ENCODE measurements at regions not wholly inside any gene's neighbourhood (a gene's known extent, or its start where the extent isn't known, plus 50 kb on each side); places are given as distances from the start of the nearest gene placed in this dataset.

GRCh38 chr14:100439781-100440180 lies 116.6 kb downstream of the SLC25A47 start:
- H3K36me3 ChIP-seq (ENCODE audit: insufficient read depth, insufficient read length, low read length) = no peaks in the 10 kb centered on the region
- no peaks in the 10 kb centered on the region for H3K27me3 ChIP-seq (ENCODE audit: insufficient read depth, insufficient read length)
- no peak overlapping the region for H3K9ac ChIP-seq (ENCODE audit: insufficient read length, low read depth)
- H3K9me3 ChIP-seq (ENCODE audit: insufficient read depth, low read length) = no peaks in the 10 kb centered on the region
- DNase-seq (ENCODE audit: low read depth, low spot score) = no peak
- H3K4me1 ChIP-seq (ENCODE audit: insufficient read depth, insufficient read length) = peaks cover 7% of the 10 kb centered on the region
- H3K4me3 ChIP-seq (ENCODE audit: insufficient read length, low read depth) = no peak overlapping the region
- TF ChIP-seq SUZ12 (IDR thresholded peaks at IDR 0.05; ENCODE audit: extremely low read depth, insufficient read depth, insufficient read length) = no peak
- no peak for TF ChIP-seq YY1 (IDR thresholded peaks at IDR 0.05; ENCODE audit: insufficient read depth, insufficient read length)

DNA sequence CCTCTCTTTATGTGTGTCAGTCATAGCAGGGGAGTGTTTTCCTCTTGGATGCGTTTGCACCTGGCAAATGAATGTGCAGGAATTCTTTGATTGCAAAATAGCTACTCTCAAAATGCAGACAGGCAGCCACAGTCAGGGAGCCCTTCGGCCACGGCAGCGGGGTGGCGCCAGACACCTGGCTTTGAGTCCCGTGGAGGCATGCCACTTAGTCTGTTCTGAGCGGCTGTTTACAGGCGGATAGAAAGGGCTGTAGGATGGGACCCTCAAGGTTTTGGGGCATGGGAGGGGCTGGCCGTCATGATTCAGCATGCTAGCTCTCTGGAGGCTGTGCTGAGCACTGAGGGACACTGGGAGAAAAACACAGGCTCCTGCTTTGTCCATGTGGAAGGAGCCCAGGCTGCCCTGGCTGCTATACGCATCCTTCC lies 117.1 kb downstream of the SLC25A47 start:
- no peaks in the 10 kb centered on the region for H3K9me3 ChIP-seq (ENCODE audit: insufficient read depth, low read length)
- no peak for DNase-seq (ENCODE audit: low read depth, low spot score)
- no peak for TF ChIP-seq SUZ12 (IDR thresholded peaks at IDR 0.05; ENCODE audit: extremely low read depth, insufficient read depth, insufficient read length)
- TF ChIP-seq ZNF274 (IDR thresholded peaks at IDR 0.05; ENCODE audit: low read depth, low read length) = no peak
- TF ChIP-seq YY1 (IDR thresholded peaks at IDR 0.05; ENCODE audit: insufficient read depth, insufficient read length) = no peak
- H3K9ac ChIP-seq (ENCODE audit: insufficient read length, low read depth) = no peak overlapping the region
- no peaks in the 10 kb centered on the region for H3K27me3 ChIP-seq (ENCODE audit: insufficient read depth, insufficient read length)
- peaks cover 4% of the 10 kb centered on the region for H3K4me1 ChIP-seq (ENCODE audit: insufficient read depth, insufficient read length)
- H3K36me3 ChIP-seq (ENCODE audit: insufficient read depth, insufficient read length, low read length) = no peaks in the 10 kb centered on the region
- H3K4me3 ChIP-seq (ENCODE audit: insufficient read length, low read depth) = no peak overlapping the region

- no peaks in the 10 kb centered on the region for H3K36me3 ChIP-seq (ENCODE audit: insufficient read depth, insufficient read length, low read length)
- TF ChIP-seq SUZ12 (IDR thresholded peaks at IDR 0.05; ENCODE audit: extremely low read depth, insufficient read depth, insufficient read length) (no peak), YY1 (IDR thresholded peaks at IDR 0.05; ENCODE audit: insufficient read depth, insufficient read length) (no peak), ZNF274 (IDR thresholded peaks at IDR 0.05; ENCODE audit: low read depth, low read length) (no peak)
- no peaks in the 10 kb centered on the region for H3K9me3 ChIP-seq (ENCODE audit: insufficient read depth, low read length)
- no peak overlapping the region for H3K4me3 ChIP-seq (ENCODE audit: insufficient read length, low read depth)
- no peaks in the 10 kb centered on the region for H3K27me3 ChIP-seq (ENCODE audit: insufficient read depth, insufficient read length)
- no peak overlapping the region for H3K9ac ChIP-seq (ENCODE audit: insufficient read length, low read depth)
- DNase-seq (ENCODE audit: low read depth, low spot score) = no peak
- H3K4me1 ChIP-seq (ENCODE audit: insufficient read depth, insufficient read length) = peaks cover 4% of the 10 kb centered on the region
These were observed 117.6 kb downstream of the SLC25A47 start for GRCh38 chr14:100440758-100441203.

DNA sequence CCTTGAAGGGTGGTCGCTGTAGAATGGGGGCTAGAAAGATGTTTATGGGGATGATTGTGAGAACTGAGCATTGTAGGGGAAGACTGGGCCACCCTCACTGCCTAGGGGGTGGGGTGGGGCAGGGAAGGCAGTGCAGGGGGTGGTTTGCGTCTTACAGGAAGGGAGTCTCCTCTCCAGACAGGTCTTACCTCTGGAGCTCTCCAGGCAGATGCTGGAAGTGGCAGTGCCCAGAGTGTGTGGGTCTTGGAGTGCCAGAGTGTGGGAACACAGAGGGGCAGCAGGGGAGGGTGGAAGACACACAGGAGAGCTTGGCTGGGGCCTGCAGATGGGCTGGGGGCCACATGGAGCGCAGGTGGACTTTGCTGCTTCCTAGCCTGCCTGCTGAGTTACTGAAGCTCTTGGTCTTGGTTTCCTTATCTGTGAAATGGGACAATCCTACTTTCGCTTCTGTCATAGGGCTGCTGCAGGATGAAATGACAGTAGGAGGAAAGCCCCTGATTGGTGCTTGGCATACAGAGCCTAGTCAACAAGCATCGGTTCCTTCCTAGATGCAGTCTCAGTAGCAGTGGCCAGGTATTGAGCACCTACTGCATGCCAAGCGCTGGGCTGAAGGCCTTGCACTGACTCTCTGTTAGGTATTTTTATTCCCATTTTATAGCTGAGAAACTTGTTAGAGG lies 118.3 kb downstream of the SLC25A47 start:
- Histone ChIP-seq H3K4me3 (ENCODE audit: insufficient read length, low read depth) (no peak overlapping the region), H3K4me1 (ENCODE audit: insufficient read depth, insufficient read length) (peaks cover 6% of the 10 kb centered on the region), H3K27me3 (ENCODE audit: insufficient read depth, insufficient read length) (no peaks in the 10 kb centered on the region), H3K36me3 (ENCODE audit: insufficient read depth, insufficient read length, low read length) (no peaks in the 10 kb centered on the region), H3K9ac (ENCODE audit: insufficient read length, low read depth) (no peak overlapping the region), H3K9me3 (ENCODE audit: insufficient read depth, low read length) (no peaks in the 10 kb centered on the region)
- TF ChIP-seq ZNF274 (IDR thresholded peaks at IDR 0.05; ENCODE audit: low read depth, low read length) = no peak
- TF ChIP-seq SUZ12 (IDR thresholded peaks at IDR 0.05; ENCODE audit: extremely low read depth, insufficient read depth, insufficient read length) = no peak
- no peak for TF ChIP-seq YY1 (IDR thresholded peaks at IDR 0.05; ENCODE audit: insufficient read depth, insufficient read length)
- no peak for DNase-seq (ENCODE audit: low read depth, low spot score)

- Histone ChIP-seq H3K9me3 (ENCODE audit: insufficient read depth, low read length) (no peaks in the 10 kb centered on the region), H3K9ac (ENCODE audit: insufficient read length, low read depth) (no peak overlapping the region), H3K36me3 (ENCODE audit: insufficient read depth, insufficient read length, low read length) (no peaks in the 10 kb centered on the region), H3K4me3 (ENCODE audit: insufficient read length, low read depth) (no peak overlapping the region), H3K27me3 (ENCODE audit: insufficient read depth, insufficient read length) (no peaks in the 10 kb centered on the region), H3K4me1 (ENCODE audit: insufficient read depth, insufficient read length) (peaks cover 6% of the 10 kb centered on the region)
- no peak for DNase-seq (ENCODE audit: low read depth, low spot score)
- no peak for TF ChIP-seq SUZ12 (IDR thresholded peaks at IDR 0.05; ENCODE audit: extremely low read depth, insufficient read depth, insufficient read length)
- TF ChIP-seq ZNF274 (IDR thresholded peaks at IDR 0.05; ENCODE audit: low read depth, low read length) = no peak
- no peak for TF ChIP-seq YY1 (IDR thresholded peaks at IDR 0.05; ENCODE audit: insufficient read depth, insufficient read length)
These were observed 118.9 kb downstream of the SLC25A47 start for GRCh38 chr14:100442036-100442435.

GRCh38 chr14:100442498-100443490 lies 119.7 kb downstream of the SLC25A47 start:
- DNase-seq (ENCODE audit: low read depth, low spot score) = no peak
- Histone ChIP-seq H3K36me3 (ENCODE audit: insufficient read depth, insufficient read length, low read length) (no peaks in the 10 kb centered on the region), H3K9ac (ENCODE audit: insufficient read length, low read depth) (no peak overlapping the region), H3K4me1 (ENCODE audit: insufficient read depth, insufficient read length) (peaks cover 6% of the 10 kb centered on the region), H3K4me3 (ENCODE audit: insufficient read length, low read depth) (no peak overlapping the region), H3K27me3 (ENCODE audit: insufficient read depth, insufficient read length) (no peaks in the 10 kb centered on the region), H3K9me3 (ENCODE audit: insufficient read depth, low read length) (no peaks in the 10 kb centered on the region)
- no peak for TF ChIP-seq SUZ12 (IDR thresholded peaks at IDR 0.05; ENCODE audit: extremely low read depth, insufficient read depth, insufficient read length)
- TF ChIP-seq ZNF274 (IDR thresholded peaks at IDR 0.05; ENCODE audit: low read depth, low read length) = no peak
- no peak for TF ChIP-seq YY1 (IDR thresholded peaks at IDR 0.05; ENCODE audit: insufficient read depth, insufficient read length)

- Histone ChIP-seq H3K36me3 (ENCODE audit: insufficient read depth, insufficient read length, low read length) (no peaks in the 10 kb centered on the region), H3K27me3 (ENCODE audit: insufficient read depth, insufficient read length) (no peaks in the 10 kb centered on the region), H3K4me3 (ENCODE audit: insufficient read length, low read depth) (no peak overlapping the region), H3K9ac (ENCODE audit: insufficient read length, low read depth) (no peak overlapping the region), H3K9me3 (ENCODE audit: insufficient read depth, low read length) (no peaks in the 10 kb centered on the region), H3K4me1 (ENCODE audit: insufficient read depth, insufficient read length) (peaks cover 6% of the 10 kb centered on the region)
- DNase-seq (ENCODE audit: low read depth, low spot score) = no peak
- no peak for TF ChIP-seq YY1 (IDR thresholded peaks at IDR 0.05; ENCODE audit: insufficient read depth, insufficient read length)
- no peak for TF ChIP-seq ZNF274 (IDR thresholded peaks at IDR 0.05; ENCODE audit: low read depth, low read length)
- no peak for TF ChIP-seq SUZ12 (IDR thresholded peaks at IDR 0.05; ENCODE audit: extremely low read depth, insufficient read depth, insufficient read length)
These were observed 120.5 kb downstream of the SLC25A47 start for GRCh38 chr14:100443603-100444002.

Data from NT2/D1 (cell line).